Endometrium (tissue), 2 donors: ENCODE measurements at regions not wholly inside any gene's neighbourhood (a gene's known extent, or its start where the extent isn't known, plus 50 kb on each side); places are given as distances from the start of the nearest gene placed in this dataset.
A peak's percentile ranks its signal among the peaks of the same experiment; 100 is the strongest.
"Not testable (repeated sequence)": the region's sequence is repeated elsewhere in the genome, so short reads cannot be mapped to it uniquely, and the experiment has no call there.

ENCODE experiments used
- FAIRE-seq: peaks from 2 replicates; lab custom pipeline; 2012; peaks lifted over from hg19 to GRCh38; lab: Jason Lieb, UNC
- donor health status: control.
- donor health status: control.

GRCh38 chr2:238703053-238703415 is 144.9 kb upstream of the TWIST2 start:
- no peak for FAIRE-seq

- FAIRE-seq = no peak
Observed at GRCh38 chr2:238703436-238703835, 144.4 kb upstream of the TWIST2 start.

GRCh38 chr2:238704471-238705225 is 143.2 kb upstream of the TWIST2 start:
- FAIRE-seq = no peak

- no peak for FAIRE-seq
Observed at GRCh38 chr2:238706163-238706562, 141.7 kb upstream of the TWIST2 start.

GRCh38 chr2:238706673-238707072 is 141.2 kb upstream of the TWIST2 start:
- FAIRE-seq = peak; percentile 87

- FAIRE-seq = peak; percentile 39
Observed at GRCh38 chr2:238709325-238710025, 138.4 kb upstream of the TWIST2 start.

GRCh38 chr2:238710032-238710735 is 137.7 kb upstream of the TWIST2 start:
- peak; percentile 96 for FAIRE-seq

- FAIRE-seq = no peak
Observed at GRCh38 chr2:238710787-238711186, 137.1 kb upstream of the TWIST2 start.

- no peak for FAIRE-seq
Observed at GRCh38 chr2:238711346-238711745, 136.5 kb upstream of the TWIST2 start.

GRCh38 chr2:238712011-238712410 is 135.9 kb upstream of the TWIST2 start:
- FAIRE-seq = no peak

- no peak for FAIRE-seq
Observed at GRCh38 chr2:238713198-238713826, 134.6 kb upstream of the TWIST2 start.

- FAIRE-seq = peak; percentile 83
Observed at GRCh38 chr2:238714038-238714528, 133.8 kb upstream of the TWIST2 start.

GRCh38 chr2:238716171-238716570 is 131.7 kb upstream of the TWIST2 start:
- FAIRE-seq = no peak

- no peak for FAIRE-seq
Observed at GRCh38 chr2:238716585-238716984, 131.3 kb upstream of the TWIST2 start.

GRCh38 chr2:238717084-238717483 is 130.8 kb upstream of the TWIST2 start:
- no peak for FAIRE-seq

- FAIRE-seq = no peak
Observed at GRCh38 chr2:238719641-238720040, 128.2 kb upstream of the TWIST2 start.

- FAIRE-seq = no peak
Observed at GRCh38 chr2:238720232-238720672, 127.6 kb upstream of the TWIST2 start.

- FAIRE-seq = no peak
Observed at GRCh38 chr2:238722181-238722580, 125.7 kb upstream of the TWIST2 start.

- no peak for FAIRE-seq
Observed at GRCh38 chr2:238722883-238723282, 125.0 kb upstream of the TWIST2 start.

GRCh38 chr2:238723740-238724320 is 124.1 kb upstream of the TWIST2 start:
- not testable (repeated sequence) for FAIRE-seq

GRCh38 chr2:238724728-238725127 is 123.2 kb upstream of the TWIST2 start:
- FAIRE-seq = no peak

GRCh38 chr2:238725298-238725697 is 122.6 kb upstream of the TWIST2 start:
- no peak for FAIRE-seq
